RWPE2 (cell line): ENCODE measurements at regions not wholly inside any gene's neighbourhood (a gene's known extent, or its start where the extent isn't known, plus 50 kb on each side); places are given as distances from the start of the nearest gene placed in this dataset.
"Not testable (repeated sequence)": the region's sequence is repeated elsewhere in the genome, so short reads cannot be mapped to it uniquely, and the experiment has no call there.

Experiments
- ATAC-seq: fragments of 200-7000 bp; cut with Tn5 transposase; 3 replicates; pipeline ENCODE4 v1.9.1; 2021; ENCODE audit warnings: low read depth
- DNase-seq: peaks from one replicate; pipeline ENCODE4 v3.0.0-alpha.2; 2020; ENCODE audit warnings: low spot score
- H3K27ac ChIP-seq: fragments of 450-650 bp; 2 replicates; pipeline ENCODE4 v1.5.1; 2017; ENCODE audit warnings: mild to moderate bottlenecking; ENCODE audit not compliant: poor library complexity, severe bottlenecking
- H3K27me3 ChIP-seq: fragments of 250-450 bp; sonication (Bioruptor Pico); 2 replicates; pipeline ENCODE4 v1.5.1; 2021; ENCODE audit warnings: mild to moderate bottlenecking, moderate library complexity; ENCODE audit not compliant: insufficient read depth, poor library complexity, severe bottlenecking
- H3K36me3 ChIP-seq: fragments of 250-450 bp; sonication (Bioruptor Pico); 2 replicates; pipeline ENCODE4 v1.5.1; 2020; ENCODE audit warnings: low read depth, mild to moderate bottlenecking, moderate library complexity
- H3K4me1 ChIP-seq: fragments of 250-450 bp; sonication (Bioruptor Pico); 2 replicates; pipeline ENCODE4 v1.5.1; 2021; ENCODE audit warnings: mild to moderate bottlenecking, moderate library complexity; ENCODE audit not compliant: insufficient read depth, poor library complexity, severe bottlenecking
- H3K4me3 ChIP-seq: fragments of 250-450 bp; sonication (Bioruptor Pico); 2 replicates; pipeline ENCODE4 v1.5.1; 2021; ENCODE audit warnings: mild to moderate bottlenecking, moderate library complexity; ENCODE audit not compliant: severe bottlenecking
- H3K9me3 ChIP-seq: fragments of 250-450 bp; sonication (Bioruptor Pico); 2 replicates; pipeline ENCODE4 v1.5.1; 2021; ENCODE audit warnings: mild to moderate bottlenecking, moderate library complexity; ENCODE audit not compliant: severe bottlenecking
- CTCF ChIP-seq: fragments of 450-650 bp; IDR thresholded peaks from one replicate; pipeline ENCODE4 v1.5.1; 2017; ENCODE audit warnings: mild to moderate bottlenecking, moderate library complexity; ENCODE audit not compliant: poor library complexity, severe bottlenecking

- TF ChIP-seq CTCF: no peak
- Histone ChIP-seq H3K36me3 (no peaks in the 10 kb centered on the region), H3K4me3 (no peak overlapping the region), H3K27me3 (no peaks in the 10 kb centered on the region), H3K4me1 (peaks cover 56% of the 10 kb centered on the region), H3K27ac (peak overlapping the region; percentile 96), H3K9me3 (no peaks in the 10 kb centered on the region)
- DNase-seq: no peak
- peak; percentile 85 for ATAC-seq
Observed at GRCh38 chr9:110031511-110032173, 176.3 kb downstream of the C9orf152 start.

DNA sequence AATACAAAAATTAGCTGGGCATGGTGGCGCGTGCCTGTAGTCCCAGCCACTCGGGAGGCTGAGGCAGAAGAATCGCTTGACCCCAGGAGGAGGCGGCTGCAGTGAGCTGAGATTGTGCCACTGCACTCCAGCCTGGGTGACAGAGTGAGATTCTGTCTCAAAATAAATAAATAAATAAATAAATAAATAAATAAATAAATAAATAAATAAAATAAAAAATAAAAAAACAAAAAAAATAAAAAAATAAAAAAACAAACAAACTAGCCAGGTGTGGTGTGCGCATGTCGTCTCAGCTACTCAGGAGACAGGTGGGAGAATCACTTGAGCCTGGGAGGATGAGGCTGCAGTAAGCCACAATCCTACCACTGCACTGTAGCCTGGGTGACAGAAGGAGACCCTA lies 175.4 kb downstream of the C9orf152 start:
- not testable (repeated sequence) for H3K36me3 ChIP-seq, DNase-seq, ATAC-seq, H3K4me3 ChIP-seq, H3K9me3 ChIP-seq, H3K27me3 ChIP-seq
- Histone ChIP-seq H3K27ac (peak overlapping the region; percentile 96), H3K4me1 (peaks cover 53% of the 10 kb centered on the region)

DNA sequence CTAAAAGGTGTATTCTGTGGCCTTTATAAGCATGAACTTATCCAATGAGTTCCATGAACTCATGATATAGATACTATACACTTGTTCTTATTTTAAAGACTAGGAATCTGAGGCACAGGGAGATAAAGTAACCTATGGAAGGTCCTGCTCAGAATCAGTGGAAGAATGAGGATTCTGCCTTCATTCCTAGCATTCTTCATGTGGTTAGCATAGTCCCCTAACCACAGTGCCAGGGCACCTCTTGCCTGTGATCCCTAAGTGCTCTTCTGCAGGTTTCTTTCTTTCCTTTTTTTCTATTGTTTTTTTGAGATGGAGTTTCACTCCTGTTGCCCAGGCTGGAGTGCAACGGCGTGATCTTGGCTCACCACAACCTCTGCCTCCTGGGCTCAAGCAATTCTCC lies 174.1 kb downstream of the C9orf152 start:
- H3K4me1 ChIP-seq: peaks cover 43% of the 10 kb centered on the region
- TF ChIP-seq CTCF: no peak
- ATAC-seq: peak; percentile 41; the same call in 1 of the 3 replicates
- DNase-seq: no peak
- H3K27ac ChIP-seq: peak overlapping the region; percentile 96
- no peaks in the 10 kb centered on the region for H3K9me3 ChIP-seq
- H3K27me3 ChIP-seq: no peaks in the 10 kb centered on the region
- H3K4me3 ChIP-seq: no peak overlapping the region
- no peaks in the 10 kb centered on the region for H3K36me3 ChIP-seq

- ATAC-seq (no peak), DNase-seq (no peak)
- Histone ChIP-seq H3K4me3 (no peak overlapping the region), H3K27ac (no peak overlapping the region), H3K36me3 (no peaks in the 10 kb centered on the region), H3K9me3 (no peaks in the 10 kb centered on the region), H3K4me1 (peaks cover 20% of the 10 kb centered on the region), H3K27me3 (no peaks in the 10 kb centered on the region)
- TF ChIP-seq CTCF: no peak
Observed at GRCh38 chr9:110036286-110036685, 171.7 kb downstream of the C9orf152 start.

DNA sequence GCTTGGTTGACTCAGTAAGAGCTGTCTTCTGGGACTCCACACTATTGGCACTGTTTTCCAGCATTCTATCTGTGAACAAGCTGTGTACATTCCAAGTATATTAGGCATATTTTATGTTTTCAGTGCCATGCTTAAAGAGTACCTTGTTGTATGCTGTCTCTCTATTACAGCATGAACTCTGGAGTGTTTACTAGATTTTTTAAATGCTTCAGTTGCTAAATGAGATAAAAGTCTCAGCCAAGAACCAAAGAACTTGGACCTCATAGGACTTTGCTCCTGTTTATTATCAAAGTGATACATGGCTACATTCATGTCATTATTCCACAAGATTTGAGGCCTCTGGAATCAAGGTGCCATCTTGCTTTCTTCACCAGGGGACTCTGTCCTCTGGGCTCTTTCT lies 167.2 kb downstream of the C9orf152 start:
- DNase-seq (no peak), ATAC-seq (no peak; the same call in 2 of the 3 replicates)
- no peaks in the 10 kb centered on the region for H3K27me3 ChIP-seq
- no peaks in the 10 kb centered on the region for H3K36me3 ChIP-seq
- H3K4me3 ChIP-seq: no peak overlapping the region
- TF ChIP-seq CTCF: no peak
- H3K9me3 ChIP-seq: no peaks in the 10 kb centered on the region
- no peaks in the 10 kb centered on the region for H3K4me1 ChIP-seq
- H3K27ac ChIP-seq: no peak overlapping the region
